Activated CD4-positive, alpha-beta T cell treated with anti-CD3 and anti-CD28 coated beads, Interleukin-2, Interleukin-6, amounts not matched to agents 100 ng/mL and 50 ng/mL, durations not matched to agents 16 hours and 8 hours (primary cell): ENCODE measurements at regions not wholly inside any gene's neighbourhood (a gene's known extent, or its start where the extent isn't known, plus 50 kb on each side); places are given as distances from the start of the nearest gene placed in this dataset.

ENCODE experiments used
- DNase-seq: peaks from one replicate; pipeline ENCODE4 v3.0.0-alpha.2; 2020

DNA sequence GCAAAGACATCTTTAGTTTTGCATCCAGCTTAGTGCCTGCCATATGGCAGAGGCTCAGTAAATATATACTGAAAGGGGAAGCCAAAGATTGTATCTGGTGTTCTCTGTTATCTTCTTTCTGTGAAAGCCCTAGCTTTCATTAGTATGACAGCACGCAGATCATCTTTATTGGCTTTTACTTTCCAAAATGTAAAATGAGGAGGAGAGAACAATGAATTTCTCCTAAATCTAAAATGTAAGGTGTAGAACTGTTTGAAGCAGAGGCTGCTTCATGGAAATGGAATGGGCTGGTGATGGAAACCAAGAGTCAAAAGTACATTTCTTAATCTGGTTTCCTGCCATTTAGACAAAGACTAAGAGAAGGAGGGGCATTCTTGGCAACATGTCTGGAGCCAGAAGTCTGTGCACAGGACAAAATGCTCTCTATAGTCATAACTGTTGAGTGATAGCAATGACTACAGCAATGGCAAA lies 1029.9 kb upstream of the PIK3C3 start:
- DNase-seq, result no peak

DNA sequence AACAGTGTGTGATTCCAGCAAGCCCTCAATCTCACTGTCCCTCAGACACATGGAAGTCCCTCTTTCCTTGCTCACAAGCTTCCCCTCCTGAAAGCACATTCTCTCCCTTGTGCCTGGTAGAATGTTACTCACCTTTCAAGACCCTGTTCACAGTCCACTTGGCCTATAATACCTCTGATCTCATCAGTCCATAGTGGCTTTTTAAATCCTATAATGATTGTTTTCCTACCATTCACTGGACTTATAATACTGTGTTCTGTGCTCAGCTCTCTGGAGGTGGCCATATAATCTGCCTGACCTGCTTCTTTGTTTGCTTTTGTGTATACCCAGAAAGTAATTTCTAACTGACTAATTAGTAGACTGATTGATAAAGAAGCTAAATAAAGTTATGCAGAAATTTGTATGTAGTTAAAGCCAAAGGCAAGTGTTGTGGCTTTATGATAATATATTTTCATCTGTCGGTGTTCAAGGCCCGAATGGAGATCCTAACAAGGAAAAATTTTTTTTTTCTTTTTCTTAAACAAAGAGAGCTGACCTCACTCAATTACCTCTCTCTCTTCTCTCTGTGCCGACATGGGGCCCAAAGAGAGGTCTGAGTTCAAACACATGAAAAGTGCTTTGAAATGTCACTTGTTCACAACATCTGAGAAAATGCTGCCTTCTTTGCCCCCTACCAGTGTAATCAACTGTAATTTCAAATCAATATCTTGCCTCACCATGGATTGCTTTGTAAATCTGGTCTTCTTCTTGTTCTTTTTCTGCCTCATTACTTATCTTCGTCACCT lies 1033.0 kb upstream of the PIK3C3 start:
- DNase-seq, result no peak

DNA sequence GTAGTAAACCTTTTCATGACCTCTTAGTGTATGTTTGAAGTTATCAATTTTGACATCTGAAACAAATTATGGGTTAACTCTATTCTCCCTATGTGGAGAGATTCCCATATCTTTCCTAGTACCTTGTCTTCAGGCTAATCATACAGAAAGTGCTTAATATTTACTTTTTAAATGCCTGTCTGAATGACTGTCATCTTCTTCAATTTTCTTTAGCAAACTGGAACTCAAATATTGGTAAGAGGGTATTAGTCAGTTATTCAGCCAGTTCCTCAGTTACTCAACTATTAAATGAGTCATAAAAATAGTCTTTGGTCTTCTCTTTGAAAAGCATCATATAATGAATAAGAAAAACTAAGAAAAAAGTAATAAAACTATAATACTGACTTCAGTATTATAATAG lies 1038.0 kb upstream of the PIK3C3 start:
- DNase-seq, result no peak

DNA sequence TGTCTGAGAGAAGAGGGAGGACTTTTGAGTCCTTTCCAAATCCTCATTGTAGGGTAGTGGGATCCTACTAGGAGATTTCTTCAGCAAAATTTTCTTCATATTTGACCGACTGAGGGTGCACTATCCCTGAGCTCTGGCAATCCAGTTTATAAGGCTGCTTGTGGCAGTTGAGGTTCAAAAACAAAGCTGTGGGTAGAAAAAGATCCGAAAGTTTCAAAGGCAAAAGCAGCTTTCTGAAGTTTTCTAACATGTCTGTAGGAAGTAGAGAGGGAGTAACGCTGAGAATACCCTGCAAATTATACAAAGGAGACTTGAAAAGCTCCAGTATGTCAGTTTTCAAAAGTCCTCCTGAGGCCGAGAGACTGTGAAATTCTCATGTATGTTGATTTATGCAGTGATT lies 1039.3 kb upstream of the PIK3C3 start:
- no peak for DNase-seq

DNA sequence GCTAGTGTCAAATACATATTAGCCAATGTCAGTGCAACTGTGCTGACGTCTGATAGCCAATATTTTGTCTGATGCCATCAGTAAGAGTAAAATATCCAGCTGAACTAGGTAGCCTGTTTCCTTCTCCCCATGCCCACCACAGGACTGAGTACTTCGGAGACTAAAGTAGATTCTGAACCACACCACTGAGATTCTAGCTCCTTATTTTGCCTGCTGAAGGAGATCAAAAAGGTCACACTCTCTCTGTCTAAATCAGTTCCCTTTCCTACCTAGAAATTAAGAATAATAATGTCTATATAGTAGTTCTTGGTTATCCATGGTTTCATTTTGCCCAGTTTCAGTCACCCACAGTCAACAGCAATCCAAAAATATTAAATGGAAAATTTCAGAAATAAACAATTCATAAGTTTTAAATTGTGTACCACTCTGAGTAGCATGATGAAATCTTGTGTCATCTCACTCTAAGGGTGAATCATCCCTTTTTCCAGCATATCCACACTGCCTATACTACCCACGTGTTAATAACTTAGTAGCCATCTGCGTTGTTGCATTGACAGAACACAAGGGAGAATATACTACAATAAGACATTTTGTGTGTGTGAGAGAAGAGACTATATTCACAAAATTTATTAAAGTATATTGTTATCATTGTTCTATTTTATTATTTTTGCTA lies 1043.3 kb upstream of the PIK3C3 start:
- DNase-seq, result no peak

DNA sequence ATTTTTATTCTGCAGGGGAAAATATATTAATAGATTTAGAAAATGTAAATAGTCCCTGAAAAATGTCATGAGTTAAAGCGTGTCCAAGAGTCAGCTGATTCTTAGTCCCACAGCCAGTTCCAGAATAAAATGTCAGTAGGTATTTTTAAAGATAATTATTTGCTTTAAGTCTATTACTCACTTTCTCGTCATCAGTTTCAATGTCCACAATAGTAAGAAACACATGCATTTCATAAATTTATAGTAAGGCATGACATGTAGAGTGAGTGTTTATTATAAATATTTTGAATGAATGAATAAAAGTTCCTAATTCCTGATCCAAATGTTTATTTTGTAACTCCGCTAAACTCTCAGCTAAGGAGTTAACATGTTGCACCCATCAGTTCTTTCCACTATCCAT lies 1044.0 kb upstream of the PIK3C3 start:
- DNase-seq, result no peak

DNA sequence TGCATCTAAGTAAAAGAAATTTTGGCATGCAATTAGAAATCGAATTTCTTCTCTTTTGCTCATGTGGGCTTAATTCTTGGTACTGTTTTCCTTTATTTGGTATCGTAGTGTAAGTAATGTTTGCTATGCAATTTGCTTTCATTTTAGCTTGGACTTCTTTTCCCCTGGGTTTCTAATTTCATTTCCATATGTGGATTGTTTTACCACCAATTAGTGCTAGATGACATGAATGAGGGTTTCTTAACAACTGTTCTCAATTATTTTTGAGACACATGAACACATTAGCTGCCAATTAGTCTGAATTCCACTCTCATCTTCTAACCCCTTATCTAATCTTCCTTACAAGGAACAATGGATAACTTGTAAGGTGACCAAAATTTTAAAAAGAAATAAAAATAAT lies 1047.2 kb upstream of the PIK3C3 start:
- no peak for DNase-seq

DNA sequence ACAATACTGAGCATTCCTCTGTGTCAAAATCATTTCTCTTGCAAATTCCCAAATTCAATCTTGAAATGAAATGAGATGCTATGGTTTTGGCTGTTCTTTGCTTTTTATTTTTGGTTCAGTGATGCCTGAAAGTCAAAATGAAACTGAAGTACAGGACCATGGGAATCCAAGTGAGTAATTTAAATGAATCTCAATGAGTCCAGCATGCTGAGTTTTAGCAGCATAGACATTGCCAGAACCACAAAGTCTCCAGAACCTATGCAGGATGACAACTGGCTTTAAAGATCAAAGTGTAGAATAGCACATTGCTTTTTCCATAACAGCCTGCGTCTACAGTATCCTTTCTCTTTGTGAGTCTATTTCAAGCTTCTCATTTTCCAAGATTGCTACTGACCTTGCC lies 1050.7 kb upstream of the PIK3C3 start:
- no peak for DNase-seq

DNA sequence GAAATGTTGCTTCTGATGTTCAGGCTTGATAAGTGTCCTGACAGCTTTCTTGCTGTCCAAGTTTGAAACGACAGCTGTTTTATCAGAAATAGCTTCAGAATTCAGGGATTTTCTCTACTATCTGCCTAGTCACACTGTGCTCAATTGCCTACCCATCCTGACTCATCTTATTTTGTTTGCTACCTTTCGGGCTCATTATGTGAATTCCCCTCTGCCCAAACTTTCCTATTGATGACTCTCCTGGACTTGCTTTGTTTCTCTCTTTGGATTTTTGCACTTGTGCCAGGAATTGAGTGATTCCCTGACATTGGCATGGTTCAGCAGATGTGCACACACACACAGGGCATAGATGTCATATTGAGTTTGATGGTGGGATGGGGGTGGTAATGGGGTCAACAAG lies 1052.6 kb upstream of the PIK3C3 start:
- no peak for DNase-seq

DNA sequence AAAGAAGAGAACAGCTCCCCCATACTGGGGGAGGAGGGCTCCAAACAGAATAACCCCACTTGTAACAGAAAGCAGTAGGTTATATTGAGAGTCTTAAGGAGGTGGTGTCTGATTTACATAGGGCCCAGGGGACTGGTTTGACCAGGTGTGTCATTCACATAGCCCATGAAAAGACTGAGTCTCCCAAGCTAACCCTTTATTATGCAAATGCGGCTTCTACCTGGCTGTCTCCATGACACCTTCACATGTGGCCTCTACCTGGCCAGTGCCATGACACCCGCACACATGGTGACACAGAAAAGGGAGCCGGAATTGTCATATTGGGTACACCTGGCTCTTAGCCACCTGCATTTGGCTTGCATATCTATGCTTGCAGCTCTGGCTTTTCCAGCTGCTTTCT lies 1057.2 kb upstream of the PIK3C3 start:
- no peak for DNase-seq

DNA sequence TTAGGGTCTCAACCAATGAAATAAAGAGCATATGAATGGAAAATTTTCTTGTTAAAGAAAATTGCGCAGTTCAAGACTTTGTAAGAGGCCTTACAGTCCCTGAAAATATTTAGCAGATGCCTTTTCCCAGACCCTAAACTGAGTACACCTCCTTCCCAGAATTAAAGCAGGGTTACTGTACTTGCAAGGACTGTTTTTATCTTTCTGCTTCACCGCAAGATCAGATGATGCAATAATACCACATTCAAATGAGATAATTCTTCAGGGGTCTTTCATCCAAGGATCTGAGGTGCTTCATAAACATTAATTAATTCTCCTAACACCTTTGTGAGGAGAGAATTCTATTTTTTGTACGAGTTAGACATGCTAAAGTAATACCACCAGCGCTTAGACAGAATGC lies 1071.8 kb upstream of the PIK3C3 start:
- DNase-seq, result no peak

DNA sequence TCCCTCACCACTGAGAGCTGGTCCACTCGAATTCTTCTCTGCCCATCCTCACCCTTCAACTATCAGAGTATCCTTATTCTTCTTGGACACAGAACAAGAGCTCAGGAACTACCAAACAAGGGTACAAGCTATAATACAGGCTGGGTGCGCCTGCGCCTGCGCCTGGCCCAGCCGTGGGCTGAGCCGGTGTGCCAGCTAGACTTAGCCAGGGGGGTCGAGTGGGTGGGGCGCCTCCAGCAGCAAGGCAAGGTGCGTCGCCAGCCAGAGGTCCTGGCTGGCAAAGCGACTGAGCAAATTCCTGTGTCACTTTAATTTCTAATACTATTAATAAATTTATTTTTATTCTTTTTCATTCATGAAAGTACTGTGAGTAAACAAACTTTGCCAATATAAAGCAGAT lies 1072.6 kb upstream of the PIK3C3 start:
- DNase-seq, result no peak

DNA sequence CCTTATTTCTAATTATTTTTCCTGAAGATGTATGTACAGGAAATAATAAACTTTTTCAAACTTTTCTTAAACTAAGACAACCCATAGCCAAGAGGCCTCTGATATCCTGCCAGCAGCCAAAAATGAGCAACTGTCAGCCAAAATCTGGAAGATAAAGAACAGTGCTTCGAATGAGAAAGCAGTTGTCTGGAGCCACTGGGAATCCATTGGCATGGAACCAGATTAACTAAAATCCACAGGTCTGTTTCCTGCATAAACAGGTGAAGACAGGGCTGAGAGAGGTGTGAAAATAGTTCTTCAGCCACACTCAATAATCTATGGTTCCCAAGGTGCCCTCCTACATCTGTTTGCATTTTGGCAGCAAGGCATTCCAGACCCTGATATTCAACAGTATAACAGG lies 1076.7 kb upstream of the PIK3C3 start:
- no peak for DNase-seq

DNA sequence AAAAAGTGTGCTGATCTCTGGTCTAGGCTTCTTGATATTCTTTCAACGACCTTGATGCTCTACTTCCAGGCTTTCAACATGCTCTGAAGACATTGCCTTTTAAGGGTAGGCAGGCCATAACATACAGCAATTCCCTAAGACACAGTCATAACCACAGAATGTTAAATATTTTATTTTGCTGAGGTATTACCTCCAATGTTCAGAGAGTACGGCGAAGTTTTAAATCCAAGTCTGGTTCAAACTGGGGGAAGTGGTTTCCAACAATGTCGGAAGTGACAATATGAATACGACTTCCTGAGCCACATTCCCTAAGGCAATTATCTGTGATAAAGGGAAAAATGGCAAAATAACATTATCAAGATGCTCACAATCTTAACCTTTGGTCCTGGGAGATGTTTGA lies 1077.9 kb upstream of the PIK3C3 start:
- no peak for DNase-seq

DNA sequence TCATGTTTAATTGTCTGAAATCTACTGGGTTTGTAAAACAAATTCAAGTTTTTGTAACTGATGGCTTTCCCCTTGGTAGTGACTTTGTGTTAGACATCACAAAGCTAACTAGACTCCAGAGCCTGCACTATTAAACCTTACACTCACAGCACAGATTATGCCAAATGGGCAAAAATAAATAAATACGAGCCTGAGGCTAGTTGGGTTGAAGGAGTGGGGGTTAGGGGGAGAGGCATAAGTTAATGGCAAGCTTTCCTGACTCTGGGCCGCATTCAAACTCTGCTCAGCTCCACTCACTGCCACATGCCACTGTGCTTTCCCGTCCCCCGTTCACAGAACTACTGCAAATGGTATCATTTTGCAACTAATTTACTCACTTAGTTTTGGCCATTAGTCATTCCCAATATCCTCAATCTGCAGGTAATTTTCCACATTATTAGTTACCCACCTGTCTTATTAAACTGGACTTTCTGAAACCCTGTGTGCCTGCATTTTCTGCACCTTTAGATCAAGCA lies 1079.9 kb upstream of the PIK3C3 start:
- DNase-seq, result no peak

DNA sequence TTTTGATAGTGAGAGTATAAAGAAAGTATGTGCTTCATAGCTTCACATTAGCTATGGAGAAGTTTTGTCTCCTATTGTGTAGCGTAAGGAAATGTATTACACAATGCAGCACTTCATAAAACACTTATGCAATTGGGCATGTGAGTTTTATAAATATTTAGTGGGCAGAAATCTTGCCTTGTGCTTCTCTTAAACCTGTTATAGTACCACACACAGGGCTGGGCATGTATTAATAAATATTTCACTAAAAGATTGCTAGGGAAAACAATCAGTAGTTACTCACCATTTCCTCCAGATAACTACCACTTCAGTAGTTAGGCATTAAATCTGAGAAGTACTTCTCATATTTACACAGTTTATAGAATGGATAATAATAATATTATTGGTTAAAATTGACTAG lies 1080.8 kb upstream of the PIK3C3 start:
- DNase-seq, result no peak

DNA sequence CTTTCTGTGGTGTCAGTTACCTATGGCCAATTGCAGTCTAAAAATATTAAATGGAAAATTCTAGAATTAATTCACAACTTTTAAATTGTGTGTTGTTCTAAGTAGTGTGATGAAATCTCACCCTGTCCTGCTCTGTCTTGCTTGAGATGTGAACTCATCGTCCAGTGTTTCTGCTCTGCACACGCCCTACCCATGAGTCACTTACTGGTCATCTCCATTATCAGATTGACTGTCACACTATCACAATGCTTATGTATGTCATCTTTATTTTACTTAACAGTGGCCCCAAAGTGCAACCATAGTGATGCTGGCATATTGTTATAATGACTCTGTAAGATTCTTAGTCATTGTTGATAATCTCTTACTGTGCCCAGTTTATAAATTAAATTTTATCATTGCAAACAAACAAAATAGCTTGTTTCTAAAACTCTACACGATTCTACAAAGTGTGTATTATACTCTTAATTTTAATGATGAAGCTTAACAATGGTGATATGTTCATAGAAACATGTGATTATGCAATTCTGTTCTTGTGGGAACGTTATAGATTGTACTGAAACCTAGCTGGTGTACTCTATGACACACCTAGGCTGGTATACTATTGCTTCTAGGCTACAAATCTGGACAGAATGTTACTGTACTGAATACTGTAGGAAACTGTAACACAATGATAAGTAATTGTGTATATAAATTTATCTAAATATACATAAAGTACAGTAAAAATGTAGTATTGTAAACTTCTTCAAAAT lies 1086.8 kb upstream of the PIK3C3 start:
- no peak for DNase-seq

DNA sequence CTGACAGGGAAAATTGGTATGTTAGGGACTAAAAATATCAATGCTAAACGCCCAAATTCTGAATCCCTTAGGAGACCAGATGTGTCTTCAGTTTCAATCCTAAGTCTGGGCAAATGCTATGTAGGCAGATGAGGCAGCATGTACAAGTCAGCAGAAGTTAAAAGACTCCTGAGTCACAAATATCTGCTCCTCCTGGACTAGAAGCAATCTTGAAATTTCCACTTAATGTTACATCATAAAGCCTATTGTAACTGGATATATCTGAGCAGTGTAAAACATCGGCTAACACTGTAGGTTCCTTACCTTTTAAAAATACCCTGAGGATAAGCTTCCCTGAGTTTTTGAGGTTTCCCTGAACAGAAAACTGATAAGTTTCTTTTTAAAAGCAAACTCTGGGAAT lies 1087.6 kb upstream of the PIK3C3 start:
- DNase-seq, result no peak

DNA sequence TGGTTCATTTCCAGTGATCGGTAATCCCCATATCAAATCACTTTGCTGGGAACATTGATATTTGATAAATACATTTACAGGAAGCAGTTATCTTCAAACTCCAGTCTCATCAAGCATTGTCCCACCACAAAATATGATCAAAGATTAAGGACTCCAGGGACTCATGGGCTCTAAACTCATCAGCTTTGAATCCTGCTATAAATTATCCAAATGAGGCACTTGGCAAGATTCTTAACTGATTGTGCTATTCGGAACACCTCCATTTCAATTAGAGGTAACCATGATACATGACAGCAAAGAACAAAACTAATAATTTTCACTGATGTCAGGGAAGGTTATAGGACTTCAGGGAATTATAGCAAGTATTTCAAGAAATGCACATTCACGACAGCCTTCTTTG lies 1088.1 kb upstream of the PIK3C3 start:
- DNase-seq, result no peak

DNA sequence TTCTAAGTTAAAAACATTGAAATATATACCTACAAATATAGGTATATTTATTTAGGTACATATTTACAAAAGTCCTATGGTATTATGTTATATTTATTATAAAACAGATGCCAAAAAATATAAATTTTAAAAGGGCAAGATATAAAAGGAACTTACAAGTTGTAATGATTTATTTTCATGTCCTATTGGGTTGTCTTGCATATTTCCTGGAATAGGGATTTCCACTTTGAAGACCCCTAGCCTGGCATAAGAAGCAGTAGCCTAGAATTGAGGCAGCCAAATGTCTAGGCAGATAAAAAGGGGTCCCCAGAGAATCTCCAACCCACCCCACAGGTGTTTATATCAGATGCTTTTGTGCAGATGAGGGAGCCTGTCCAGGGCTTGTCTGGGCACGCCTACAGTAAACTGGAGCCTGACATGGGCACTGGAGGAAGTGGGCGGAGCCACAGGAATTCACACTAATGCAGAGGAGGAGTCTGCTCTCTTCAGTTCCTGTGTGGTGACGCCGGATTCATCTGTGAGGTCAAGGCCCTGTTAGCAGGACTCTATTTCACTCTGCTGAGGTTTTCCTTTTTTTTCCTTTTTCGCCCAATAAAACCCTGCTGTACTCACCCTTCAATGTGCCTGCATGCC lies 1088.9 kb upstream of the PIK3C3 start:
- peak; percentile 1 for DNase-seq

DNA sequence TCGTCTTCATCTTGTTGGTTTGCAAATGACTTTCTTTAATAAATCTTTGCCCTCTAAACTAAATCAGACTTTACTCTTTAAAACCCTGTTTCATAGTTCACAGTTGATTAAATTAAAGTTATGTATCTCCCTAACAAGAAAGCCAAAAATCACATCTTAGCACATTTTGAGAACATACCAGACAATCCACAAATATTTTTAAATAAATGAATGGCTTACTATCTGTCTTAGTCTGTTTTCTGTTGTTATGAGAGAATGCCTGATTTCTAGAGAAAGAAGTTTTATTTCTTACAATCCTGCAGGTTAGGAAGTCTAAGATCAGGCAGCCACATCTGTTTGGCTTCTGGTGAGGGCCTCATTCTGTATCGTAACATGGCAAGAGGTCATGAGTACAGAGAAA lies 1090.2 kb upstream of the PIK3C3 start:
- DNase-seq, result no peak

DNA sequence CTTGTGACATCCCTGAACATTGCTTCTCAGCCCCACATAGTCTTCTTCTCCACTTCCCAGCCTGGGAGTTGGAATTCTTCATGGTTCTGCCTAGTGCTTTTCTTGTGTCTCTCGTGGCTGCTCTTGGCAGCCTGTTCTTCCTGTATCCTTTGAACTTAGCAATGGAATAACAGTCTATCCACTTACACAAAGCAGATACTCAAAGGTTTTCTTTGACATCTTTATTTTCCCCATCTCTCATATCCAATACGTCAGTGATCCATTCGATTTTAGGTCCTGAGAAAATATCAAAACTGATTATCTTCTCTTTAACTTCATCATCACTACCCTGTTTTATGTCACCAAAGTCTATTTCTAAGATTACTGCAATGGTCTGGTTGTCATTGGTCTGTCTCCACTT lies 1091.2 kb upstream of the PIK3C3 start:
- DNase-seq, result no peak

DNA sequence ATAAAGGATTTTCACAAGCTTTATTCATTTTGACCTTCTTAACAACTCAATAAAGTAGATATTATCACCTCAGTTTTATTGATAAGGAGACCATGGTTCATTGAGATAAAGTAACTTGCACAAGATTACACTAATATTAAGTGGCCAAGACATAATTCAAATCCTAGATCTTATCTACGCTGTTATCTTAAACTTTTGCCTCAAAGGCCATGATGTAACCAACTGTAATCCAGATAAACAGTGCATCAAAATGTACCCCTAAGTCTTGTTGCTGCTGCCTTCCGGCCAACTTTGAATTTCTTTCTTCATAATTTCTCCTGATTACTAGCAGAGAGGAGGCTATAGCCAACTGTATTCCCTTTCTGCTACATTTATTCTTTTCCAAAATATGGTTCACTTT lies 1094.8 kb upstream of the PIK3C3 start:
- DNase-seq, result no peak
